Glutamatergic neuron (in vitro differentiated cells): ENCODE measurements at regions not wholly inside any gene's neighbourhood (a gene's known extent, or its start where the extent isn't known, plus 50 kb on each side); places are given as distances from the start of the nearest gene placed in this dataset.
"Not testable (repeated sequence)": the region's sequence is repeated elsewhere in the genome, so short reads cannot be mapped to it uniquely, and the experiment has no call there.

Experiments
- DNase-seq: peaks from one replicate; pipeline ENCODE4 v3.0.0; 2022
- H3K27ac Mint-ChIP-seq: one replicate; pipeline ENCODE4 v1.8.0; 2020; ENCODE audit warnings: mild to moderate bottlenecking, mixed read lengths, inconsistent platforms; ENCODE audit not compliant: unreplicated experiment
- H3K27me3 Mint-ChIP-seq: one replicate; pipeline ENCODE4 v1.8.0; 2020; ENCODE audit warnings: mild to moderate bottlenecking, moderate library complexity, mixed read lengths, inconsistent platforms; ENCODE audit not compliant: unreplicated experiment
- H3K36me3 Mint-ChIP-seq: one replicate; pipeline ENCODE4 v1.8.0; 2020; ENCODE audit warnings: mild to moderate bottlenecking, mixed read lengths, inconsistent platforms; ENCODE audit not compliant: unreplicated experiment
- H3K4me1 Mint-ChIP-seq: one replicate; pipeline ENCODE4 v1.8.0; 2020; ENCODE audit warnings: mild to moderate bottlenecking, low read depth, mixed read lengths, inconsistent platforms; ENCODE audit not compliant: unreplicated experiment
- H3K4me3 Mint-ChIP-seq: one replicate; pipeline ENCODE4 v1.8.0; 2020; ENCODE audit warnings: mild to moderate bottlenecking, mixed read lengths, inconsistent platforms; ENCODE audit not compliant: unreplicated experiment
- H3K9me3 Mint-ChIP-seq: one replicate; pipeline ENCODE4 v1.8.0; 2020; ENCODE audit warnings: mild to moderate bottlenecking, moderate library complexity, mixed read lengths, inconsistent platforms; ENCODE audit not compliant: unreplicated experiment
- TF ChIP-seq, protein P1 (sequence below): fragments of 200-600 bp; sonication (generic); IDR thresholded peaks from one replicate; pipeline ENCODE4 v1.5.0; 2021; ENCODE audit not compliant: partially characterized antibody, unreplicated experiment

DNA sequence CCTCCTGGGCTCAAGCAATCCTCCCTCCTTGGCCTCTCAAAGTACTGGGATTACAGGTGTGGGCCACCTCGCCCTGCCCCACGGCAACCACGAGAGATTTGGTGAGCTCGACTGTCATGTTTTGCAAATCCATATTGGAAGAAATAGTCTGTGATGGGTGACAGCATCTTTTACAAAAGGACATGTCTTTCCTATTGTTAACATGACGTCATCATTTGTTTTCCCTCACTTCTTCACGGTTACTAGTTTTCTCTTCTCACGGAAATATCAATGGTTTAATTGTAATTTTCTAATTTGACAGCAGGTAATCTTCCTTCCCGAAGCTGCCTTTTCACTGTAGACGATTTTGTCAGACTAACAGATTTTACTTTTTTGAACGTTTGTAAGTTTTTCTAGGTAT, 110.8 kb upstream of the GREM2 start:
- H3K36me3 Mint-ChIP-seq, result peaks cover 12% of the 10 kb centered on the region
- H3K27ac Mint-ChIP-seq, result no peak overlapping the region

GRCh38 chr1:240720976-240721375, 109.0 kb upstream of the GREM2 start:
- H3K9me3 Mint-ChIP-seq, result no peaks in the 10 kb centered on the region
- H3K36me3 Mint-ChIP-seq, result no peaks in the 10 kb centered on the region

More for the DNA sequence above, 110.8 kb upstream of the GREM2 start:
- no peak for DNase-seq
- no peaks in the 10 kb centered on the region for H3K4me1 Mint-ChIP-seq
- H3K27me3 Mint-ChIP-seq, result peaks cover 2% of the 10 kb centered on the region
- no peak overlapping the region for H3K4me3 Mint-ChIP-seq
- no peaks in the 10 kb centered on the region for H3K9me3 Mint-ChIP-seq
- TF ChIP-seq, protein P1, sequence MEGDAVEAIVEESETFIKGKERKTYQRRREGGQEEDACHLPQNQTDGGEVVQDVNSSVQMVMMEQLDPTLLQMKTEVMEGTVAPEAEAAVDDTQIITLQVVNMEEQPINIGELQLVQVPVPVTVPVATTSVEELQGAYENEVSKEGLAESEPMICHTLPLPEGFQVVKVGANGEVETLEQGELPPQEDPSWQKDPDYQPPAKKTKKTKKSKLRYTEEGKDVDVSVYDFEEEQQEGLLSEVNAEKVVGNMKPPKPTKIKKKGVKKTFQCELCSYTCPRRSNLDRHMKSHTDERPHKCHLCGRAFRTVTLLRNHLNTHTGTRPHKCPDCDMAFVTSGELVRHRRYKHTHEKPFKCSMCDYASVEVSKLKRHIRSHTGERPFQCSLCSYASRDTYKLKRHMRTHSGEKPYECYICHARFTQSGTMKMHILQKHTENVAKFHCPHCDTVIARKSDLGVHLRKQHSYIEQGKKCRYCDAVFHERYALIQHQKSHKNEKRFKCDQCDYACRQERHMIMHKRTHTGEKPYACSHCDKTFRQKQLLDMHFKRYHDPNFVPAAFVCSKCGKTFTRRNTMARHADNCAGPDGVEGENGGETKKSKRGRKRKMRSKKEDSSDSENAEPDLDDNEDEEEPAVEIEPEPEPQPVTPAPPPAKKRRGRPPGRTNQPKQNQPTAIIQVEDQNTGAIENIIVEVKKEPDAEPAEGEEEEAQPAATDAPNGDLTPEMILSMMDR, result no peak

DNA sequence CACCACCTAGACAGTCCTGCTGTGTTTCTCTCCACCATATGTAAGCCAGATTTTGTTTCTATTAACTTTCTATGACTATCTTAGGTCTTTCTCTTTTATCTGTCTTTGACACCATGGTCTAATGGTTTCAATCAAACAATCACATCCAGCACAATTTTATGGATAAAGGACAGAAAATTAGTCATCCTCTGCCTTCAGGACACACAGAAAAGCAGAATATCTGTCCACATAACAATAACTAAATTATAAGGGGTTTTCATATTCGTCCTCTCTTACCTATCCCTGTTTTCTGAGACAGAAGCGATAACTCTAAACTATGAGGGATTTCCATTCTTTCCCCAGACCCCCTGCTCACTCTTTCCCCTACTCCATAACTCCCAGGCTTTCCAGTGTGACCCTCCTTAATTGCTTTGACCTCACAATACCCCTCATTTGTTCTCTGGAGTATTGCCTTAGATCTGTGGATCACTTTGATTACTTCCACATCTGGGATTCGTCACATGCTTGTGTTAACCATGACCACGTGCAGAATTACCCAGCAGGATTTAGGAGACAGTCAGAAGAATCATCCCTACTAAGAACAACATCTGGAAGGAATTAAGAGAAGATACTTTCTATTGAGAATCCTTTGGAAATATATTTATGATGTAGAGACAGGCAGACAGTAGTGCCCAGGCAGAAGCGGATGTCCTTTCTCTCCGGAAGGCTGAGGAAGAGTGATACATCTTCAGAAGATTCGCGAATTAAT, 108.2 kb upstream of the GREM2 start:
- no peak overlapping the region for H3K27ac Mint-ChIP-seq
- H3K4me1 Mint-ChIP-seq, result no peaks in the 10 kb centered on the region
- no peaks in the 10 kb centered on the region for H3K9me3 Mint-ChIP-seq
- no peaks in the 10 kb centered on the region for H3K36me3 Mint-ChIP-seq
- TF ChIP-seq, protein P1, result no peak
- peaks cover 2% of the 10 kb centered on the region for H3K27me3 Mint-ChIP-seq
- no peak overlapping the region for H3K4me3 Mint-ChIP-seq
- DNase-seq, result no peak

More at GRCh38 chr1:240720976-240721375, 109.0 kb upstream of the GREM2 start:
- TF ChIP-seq, protein P1, result no peak
- DNase-seq, result no peak
- Mint-ChIP-seq H3K4me3 (no peak overlapping the region), H3K27ac (no peak overlapping the region), H3K27me3 (peaks cover 2% of the 10 kb centered on the region), H3K4me1 (no peaks in the 10 kb centered on the region)

DNA sequence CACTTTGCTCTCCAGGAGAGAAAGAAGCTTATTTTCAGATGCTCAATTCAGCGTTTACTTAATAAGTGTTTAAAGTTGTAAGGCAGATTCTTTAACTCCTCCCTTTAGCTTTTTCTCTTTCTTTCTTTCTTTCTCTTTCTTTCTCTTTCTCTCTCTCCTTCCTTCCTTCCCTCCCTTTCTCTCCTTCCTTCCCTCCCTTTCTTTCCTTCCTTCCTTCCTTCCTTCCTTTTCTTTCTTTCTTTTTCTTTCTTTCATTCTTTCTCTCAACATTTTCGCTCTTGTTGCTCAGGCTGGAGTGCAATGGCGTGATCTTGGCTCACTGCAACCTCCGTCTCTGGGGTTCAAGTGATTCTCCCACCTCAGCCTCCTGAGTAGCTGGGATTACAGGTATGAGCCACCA, 104.6 kb upstream of the GREM2 start:
- not testable (repeated sequence) for H3K27ac Mint-ChIP-seq, H3K27me3 Mint-ChIP-seq, H3K36me3 Mint-ChIP-seq, H3K4me1 Mint-ChIP-seq, H3K4me3 Mint-ChIP-seq, H3K9me3 Mint-ChIP-seq, DNase-seq

DNA sequence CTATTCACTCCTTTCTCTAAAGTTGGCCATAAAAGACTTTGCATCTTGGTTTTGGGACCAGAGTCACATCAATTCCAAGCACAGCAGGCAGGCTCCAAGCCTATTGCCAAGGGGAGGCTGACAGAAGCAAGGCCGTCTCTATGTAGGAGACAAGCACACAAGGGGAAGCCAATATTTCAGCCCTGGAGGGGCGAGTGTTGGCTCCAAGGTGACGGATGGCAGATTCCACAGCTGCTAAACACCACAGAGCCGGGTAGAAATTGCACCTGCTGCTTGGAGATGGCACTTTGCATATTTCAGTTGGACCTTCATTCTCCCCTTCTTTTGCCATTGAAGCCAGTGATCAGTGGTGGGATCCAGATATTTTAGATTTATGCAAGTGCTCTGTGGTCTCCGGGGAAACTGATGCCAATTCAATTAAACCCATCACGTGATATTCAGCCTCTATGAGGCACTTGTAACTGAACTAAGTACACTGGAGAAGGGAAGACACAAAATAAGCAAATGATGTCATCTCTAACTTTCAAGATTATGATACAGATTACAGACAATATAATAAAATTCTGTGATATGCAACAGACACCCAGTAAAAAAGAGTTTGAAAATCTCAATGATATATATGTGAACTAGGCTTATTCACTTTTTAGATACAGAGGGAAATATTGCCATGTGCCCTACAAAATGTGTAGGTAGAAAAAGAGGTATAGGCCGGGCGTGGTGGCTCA, 102.8 kb upstream of the GREM2 start:
- TF ChIP-seq, protein P1, result no peak
- Mint-ChIP-seq H3K4me3 (no peak overlapping the region), H3K9me3 (peaks cover 1% of the 10 kb centered on the region), H3K4me1 (no peaks in the 10 kb centered on the region), H3K27me3 (peaks cover 4% of the 10 kb centered on the region), H3K27ac (no peak overlapping the region), H3K36me3 (no peaks in the 10 kb centered on the region)
- no peak for DNase-seq
